ENCODE measurements at regions not wholly inside any gene's neighbourhood (a gene's known extent, or its start where the extent isn't known, plus 50 kb on each side); places are given as distances from the start of the nearest gene placed in this dataset.

DNA sequence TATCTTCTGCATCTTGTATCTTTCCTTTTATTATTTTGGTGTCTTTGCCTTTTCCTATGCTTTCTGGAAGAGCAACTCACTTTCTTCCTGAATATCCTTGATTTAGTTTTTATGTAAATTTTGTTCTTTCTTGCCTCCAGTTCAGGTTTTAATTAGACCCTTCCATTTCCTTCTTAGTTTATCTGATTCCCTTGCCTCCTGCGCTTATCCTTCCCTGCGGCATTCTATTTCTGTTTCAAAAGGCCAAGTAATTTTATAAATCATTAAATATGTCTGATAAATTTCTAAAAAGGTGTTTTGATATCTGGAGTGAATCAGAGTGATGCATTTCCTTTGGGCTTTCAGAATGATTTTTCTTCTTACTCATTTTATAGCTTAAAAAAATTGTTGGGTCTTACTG lies 167.7 kb upstream of the WDR11 start:
- TF ChIP-seq EGR1 (IDR thresholded peaks at IDR 0.05; ENCODE audit: borderline replicate concordance in 1 of 2, low read depth in 2 of 2, low read length in 2 of 2), result no peak
- no peak for TF ChIP-seq TCF7 (IDR thresholded peaks at IDR 0.05; ENCODE audit: borderline replicate concordance)
- TF ChIP-seq, protein P1, sequence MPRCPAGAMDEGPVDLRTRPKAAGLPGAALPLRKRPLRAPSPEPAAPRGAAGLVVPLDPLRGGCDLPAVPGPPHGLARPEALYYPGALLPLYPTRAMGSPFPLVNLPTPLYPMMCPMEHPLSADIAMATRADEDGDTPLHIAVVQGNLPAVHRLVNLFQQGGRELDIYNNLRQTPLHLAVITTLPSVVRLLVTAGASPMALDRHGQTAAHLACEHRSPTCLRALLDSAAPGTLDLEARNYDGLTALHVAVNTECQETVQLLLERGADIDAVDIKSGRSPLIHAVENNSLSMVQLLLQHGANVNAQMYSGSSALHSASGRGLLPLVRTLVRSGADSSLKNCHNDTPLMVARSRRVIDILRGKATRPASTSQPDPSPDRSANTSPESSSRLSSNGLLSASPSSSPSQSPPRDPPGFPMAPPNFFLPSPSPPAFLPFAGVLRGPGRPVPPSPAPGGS (IDR thresholded peaks at IDR 0.05; ENCODE audit: borderline replicate concordance, insufficient read depth, low read depth, low read length, poor library complexity, severe bottlenecking), result no peak
- TF ChIP-seq ZBED1 (IDR thresholded peaks at IDR 0.05; ENCODE audit: borderline replicate concordance), result no peak
- no peak for TF ChIP-seq SREBF2 (IDR thresholded peaks at IDR 0.05; ENCODE audit: low read length)
- no peak for TF ChIP-seq MXI1 (IDR thresholded peaks at IDR 0.05; ENCODE audit: low read depth, low read length)
- no peak for TF ChIP-seq RFX5 (IDR thresholded peaks at IDR 0.05; ENCODE audit: low read depth, low read length)
- TF ChIP-seq, protein P2, sequence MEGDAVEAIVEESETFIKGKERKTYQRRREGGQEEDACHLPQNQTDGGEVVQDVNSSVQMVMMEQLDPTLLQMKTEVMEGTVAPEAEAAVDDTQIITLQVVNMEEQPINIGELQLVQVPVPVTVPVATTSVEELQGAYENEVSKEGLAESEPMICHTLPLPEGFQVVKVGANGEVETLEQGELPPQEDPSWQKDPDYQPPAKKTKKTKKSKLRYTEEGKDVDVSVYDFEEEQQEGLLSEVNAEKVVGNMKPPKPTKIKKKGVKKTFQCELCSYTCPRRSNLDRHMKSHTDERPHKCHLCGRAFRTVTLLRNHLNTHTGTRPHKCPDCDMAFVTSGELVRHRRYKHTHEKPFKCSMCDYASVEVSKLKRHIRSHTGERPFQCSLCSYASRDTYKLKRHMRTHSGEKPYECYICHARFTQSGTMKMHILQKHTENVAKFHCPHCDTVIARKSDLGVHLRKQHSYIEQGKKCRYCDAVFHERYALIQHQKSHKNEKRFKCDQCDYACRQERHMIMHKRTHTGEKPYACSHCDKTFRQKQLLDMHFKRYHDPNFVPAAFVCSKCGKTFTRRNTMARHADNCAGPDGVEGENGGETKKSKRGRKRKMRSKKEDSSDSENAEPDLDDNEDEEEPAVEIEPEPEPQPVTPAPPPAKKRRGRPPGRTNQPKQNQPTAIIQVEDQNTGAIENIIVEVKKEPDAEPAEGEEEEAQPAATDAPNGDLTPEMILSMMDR (IDR thresholded peaks at IDR 0.05 in 2 of 3, conservative IDR thresholded peaks at IDR 0.05 in 1 of 3; ENCODE audit: control insufficient read depth in 2 of 3, extremely low read depth in 1 of 3, insufficient read depth in 1 of 3, low read depth in 3 of 3, low read length in 3 of 3), result no peak
- TF ChIP-seq LARP7 (IDR thresholded peaks at IDR 0.05), result no peak
- no peak for TF ChIP-seq POLR2A (IDR thresholded peaks at IDR 0.05; ENCODE audit: low read depth, low read length)
- TF ChIP-seq HDAC6 (IDR thresholded peaks at IDR 0.05; ENCODE audit: unreplicated experiment), result no peak
- TF ChIP-seq, protein P3, sequence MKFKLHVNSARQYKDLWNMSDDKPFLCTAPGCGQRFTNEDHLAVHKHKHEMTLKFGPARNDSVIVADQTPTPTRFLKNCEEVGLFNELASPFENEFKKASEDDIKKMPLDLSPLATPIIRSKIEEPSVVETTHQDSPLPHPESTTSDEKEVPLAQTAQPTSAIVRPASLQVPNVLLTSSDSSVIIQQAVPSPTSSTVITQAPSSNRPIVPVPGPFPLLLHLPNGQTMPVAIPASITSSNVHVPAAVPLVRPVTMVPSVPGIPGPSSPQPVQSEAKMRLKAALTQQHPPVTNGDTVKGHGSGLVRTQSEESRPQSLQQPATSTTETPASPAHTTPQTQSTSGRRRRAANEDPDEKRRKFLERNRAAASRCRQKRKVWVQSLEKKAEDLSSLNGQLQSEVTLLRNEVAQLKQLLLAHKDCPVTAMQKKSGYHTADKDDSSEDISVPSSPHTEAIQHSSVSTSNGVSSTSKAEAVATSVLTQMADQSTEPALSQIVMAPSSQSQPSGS (IDR thresholded peaks at IDR 0.05; ENCODE audit: low read length), result no peak
- no peak for TF ChIP-seq STAT1 (conservative IDR thresholded peaks at IDR 0.05)

Measured in GM12878 (cell line).